ENCODE measurements at regions not wholly inside any gene's neighbourhood (a gene's known extent, or its start where the extent isn't known, plus 50 kb on each side); places are given as distances from the start of the nearest gene placed in this dataset.
A peak's percentile ranks its signal among the peaks of the same experiment; 100 is the strongest.

DNA sequence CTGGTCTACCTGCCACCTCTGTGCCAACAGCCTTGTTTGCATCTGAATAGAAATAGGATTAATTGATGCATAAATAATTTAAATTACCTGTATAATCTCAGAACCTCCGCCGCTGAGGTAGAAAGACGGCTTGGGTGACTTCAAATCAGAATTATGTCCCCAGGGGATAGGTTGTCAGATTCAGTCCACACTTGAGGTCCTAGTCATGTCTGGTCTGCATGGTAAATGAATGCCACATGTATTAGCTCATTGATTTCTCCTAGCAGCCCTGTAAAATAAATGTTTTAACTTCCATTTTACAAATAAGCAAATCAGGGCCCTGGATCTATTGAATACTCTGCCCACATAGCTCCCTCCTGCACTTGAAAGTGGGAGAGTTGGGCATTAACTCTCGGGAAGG lies 368.0 kb upstream of the WWC1 start:
- no peak for DNase-seq (ENCODE audit: low read depth)
- H3K4me3 ChIP-seq (ENCODE audit: low read length): no peak overlapping the region
- TF ChIP-seq, protein P1, sequence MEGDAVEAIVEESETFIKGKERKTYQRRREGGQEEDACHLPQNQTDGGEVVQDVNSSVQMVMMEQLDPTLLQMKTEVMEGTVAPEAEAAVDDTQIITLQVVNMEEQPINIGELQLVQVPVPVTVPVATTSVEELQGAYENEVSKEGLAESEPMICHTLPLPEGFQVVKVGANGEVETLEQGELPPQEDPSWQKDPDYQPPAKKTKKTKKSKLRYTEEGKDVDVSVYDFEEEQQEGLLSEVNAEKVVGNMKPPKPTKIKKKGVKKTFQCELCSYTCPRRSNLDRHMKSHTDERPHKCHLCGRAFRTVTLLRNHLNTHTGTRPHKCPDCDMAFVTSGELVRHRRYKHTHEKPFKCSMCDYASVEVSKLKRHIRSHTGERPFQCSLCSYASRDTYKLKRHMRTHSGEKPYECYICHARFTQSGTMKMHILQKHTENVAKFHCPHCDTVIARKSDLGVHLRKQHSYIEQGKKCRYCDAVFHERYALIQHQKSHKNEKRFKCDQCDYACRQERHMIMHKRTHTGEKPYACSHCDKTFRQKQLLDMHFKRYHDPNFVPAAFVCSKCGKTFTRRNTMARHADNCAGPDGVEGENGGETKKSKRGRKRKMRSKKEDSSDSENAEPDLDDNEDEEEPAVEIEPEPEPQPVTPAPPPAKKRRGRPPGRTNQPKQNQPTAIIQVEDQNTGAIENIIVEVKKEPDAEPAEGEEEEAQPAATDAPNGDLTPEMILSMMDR (IDR thresholded peaks at IDR 0.05; ENCODE audit: insufficient read depth, low read depth, low read length, missing control alignments): no peak

DNA sequence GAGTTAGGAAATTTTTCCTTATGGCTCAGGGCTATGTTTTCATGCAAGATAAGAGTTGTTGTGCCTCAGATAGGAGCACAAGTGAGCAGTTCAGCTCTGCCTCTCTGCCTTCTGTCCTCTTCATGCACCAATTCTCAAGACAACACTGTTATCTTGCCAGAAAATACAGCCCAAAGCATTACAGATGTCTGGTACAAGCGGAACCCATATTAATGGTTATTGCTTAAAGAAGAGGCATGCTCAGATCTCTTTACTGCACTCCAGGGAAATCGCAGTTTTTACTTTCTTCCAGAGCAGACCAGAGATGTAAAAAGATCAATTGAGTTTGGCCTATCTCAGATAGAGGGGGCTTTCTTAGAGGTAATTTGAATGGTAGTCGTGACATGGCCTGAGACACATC lies 361.6 kb upstream of the WWC1 start:
- TF ChIP-seq, protein P1 (IDR thresholded peaks at IDR 0.05; ENCODE audit: insufficient read depth, low read depth, low read length, missing control alignments): no peak
- DNase-seq (ENCODE audit: low read depth): no peak
- no peak overlapping the region for H3K4me3 ChIP-seq (ENCODE audit: low read length)

DNA sequence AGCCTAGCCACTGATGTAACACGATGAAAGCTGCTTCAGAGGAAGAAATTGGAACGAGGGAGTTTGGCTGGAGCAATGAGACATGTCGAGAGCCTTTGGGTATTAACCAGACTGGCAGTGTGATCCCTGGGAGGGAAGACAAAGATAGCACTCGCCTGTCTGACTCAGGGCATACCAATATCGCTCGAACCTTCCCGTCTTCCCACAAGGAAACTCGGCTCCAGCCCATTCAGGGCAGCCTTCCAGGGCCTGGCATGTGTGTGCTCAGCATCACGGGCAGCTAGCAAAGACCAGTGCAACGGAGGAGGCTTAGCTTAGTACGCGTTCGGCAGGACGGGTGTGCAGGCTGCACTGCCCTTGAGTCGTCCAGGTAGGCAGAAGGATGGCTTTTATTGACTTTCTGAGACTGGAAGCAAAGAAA lies 356.9 kb upstream of the WWC1 start:
- H3K4me3 ChIP-seq (ENCODE audit: low read length): no peak overlapping the region
- TF ChIP-seq, protein P1 (IDR thresholded peaks at IDR 0.05; ENCODE audit: insufficient read depth, low read depth, low read length, missing control alignments): no peak
- DNase-seq (ENCODE audit: low read depth): peak; percentile 66

DNA sequence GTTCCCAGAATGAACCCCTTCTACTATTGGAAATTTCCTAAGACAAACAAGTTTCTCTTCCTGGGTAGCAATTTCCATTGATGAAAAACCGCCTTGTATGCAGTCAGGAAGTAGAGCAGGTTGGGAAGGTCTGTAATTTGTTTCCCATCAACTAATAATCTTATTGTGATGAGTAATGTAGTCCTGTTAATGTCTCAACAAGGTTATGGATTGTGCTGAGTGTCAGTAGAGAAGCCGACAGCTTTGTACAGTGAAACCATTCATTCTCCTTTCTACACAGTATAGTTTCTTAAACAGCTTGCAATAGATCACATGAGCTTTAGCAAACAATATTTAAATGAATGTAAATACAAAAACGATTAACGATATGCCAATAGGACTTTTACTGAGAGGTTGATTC lies 355.4 kb upstream of the WWC1 start:
- H3K4me3 ChIP-seq (ENCODE audit: low read length): no peak overlapping the region
- TF ChIP-seq, protein P1 (IDR thresholded peaks at IDR 0.05; ENCODE audit: insufficient read depth, low read depth, low read length, missing control alignments): no peak
- DNase-seq (ENCODE audit: low read depth): no peak

DNA sequence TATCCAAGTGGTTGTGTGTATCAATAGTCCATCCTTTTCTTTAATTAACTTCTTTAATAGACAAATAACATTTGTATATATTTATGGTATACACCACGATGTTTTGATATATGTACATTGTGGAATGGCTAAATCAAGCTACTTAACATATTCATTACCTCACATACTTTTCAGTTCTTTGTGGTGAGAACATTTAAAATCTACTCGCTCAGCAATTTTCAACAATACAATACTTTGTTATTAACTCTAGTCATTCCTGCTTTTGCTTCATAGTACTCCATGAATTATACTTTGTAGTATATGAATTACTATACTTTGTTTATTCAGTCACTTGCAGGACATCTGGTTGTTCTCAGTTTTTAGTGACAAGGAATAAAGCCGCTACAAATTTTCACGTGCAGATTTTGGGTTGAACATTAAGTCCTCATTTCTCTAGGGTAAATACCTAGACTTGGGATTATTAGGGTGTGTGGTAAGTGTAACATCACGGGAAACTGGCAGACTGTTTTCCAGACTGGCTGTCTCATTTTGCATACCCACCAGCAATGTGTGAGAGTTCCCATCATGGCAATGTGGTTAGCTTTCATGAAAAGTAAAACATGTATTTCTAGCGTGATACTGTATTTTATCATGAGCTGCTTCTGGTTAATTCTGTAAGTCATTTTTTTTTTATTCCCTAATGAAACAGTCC lies 354.4 kb upstream of the WWC1 start:
- no peak for DNase-seq (ENCODE audit: low read depth)
- no peak overlapping the region for H3K4me3 ChIP-seq (ENCODE audit: low read length)
- TF ChIP-seq, protein P1 (IDR thresholded peaks at IDR 0.05; ENCODE audit: insufficient read depth, low read depth, low read length, missing control alignments): no peak

DNA sequence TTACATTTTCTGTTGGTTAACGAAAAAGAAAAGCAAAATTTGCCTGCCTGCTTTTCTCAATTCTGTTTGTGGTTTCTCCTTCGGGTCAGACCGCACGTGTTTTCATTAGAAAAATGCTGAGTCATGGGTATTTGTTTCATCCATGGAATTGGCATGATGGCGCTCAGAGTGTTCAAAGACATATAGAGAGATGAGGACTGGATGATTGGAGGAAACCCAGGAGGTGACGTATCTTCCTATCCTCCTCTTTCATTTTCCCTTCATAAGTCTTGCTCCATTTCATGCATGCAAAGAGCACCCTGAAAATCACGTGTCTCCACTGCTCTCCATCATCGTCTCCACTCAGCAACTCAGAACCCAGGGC lies 353.8 kb upstream of the WWC1 start:
- TF ChIP-seq, protein P1 (IDR thresholded peaks at IDR 0.05; ENCODE audit: insufficient read depth, low read depth, low read length, missing control alignments): no peak
- no peak for DNase-seq (ENCODE audit: low read depth)
- no peak overlapping the region for H3K4me3 ChIP-seq (ENCODE audit: low read length)

DNA sequence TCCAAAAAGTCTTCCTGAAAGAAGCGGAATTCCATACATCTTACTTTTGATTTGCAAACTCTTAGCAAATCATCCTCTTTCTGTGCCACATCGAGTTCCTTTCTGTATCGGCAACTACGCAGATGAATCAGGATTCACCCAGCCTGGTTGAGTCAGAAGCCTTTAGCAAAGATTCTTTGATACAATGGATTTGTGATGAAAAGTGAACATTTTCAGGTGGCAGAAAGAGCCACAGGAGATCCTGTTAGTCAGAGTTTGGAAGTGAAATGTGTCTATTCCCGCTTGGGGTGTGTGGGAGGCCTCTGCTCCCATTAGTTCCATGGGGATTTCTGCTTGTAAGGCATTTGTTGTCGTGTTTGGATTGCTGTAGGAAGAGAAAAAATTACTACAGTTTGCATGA lies 351.8 kb upstream of the WWC1 start:
- H3K4me3 ChIP-seq (ENCODE audit: low read length): no peak overlapping the region
- TF ChIP-seq, protein P1 (IDR thresholded peaks at IDR 0.05; ENCODE audit: insufficient read depth, low read depth, low read length, missing control alignments): no peak
- DNase-seq (ENCODE audit: low read depth): peak; percentile 42
